ENCODE measurements at regions not wholly inside any gene's neighbourhood (a gene's known extent, or its start where the extent isn't known, plus 50 kb on each side); places are given as distances from the start of the nearest gene placed in this dataset.

GRCh38 chr2:8408560-8409460 is 273.0 kb upstream of the ID2 start:
- Histone ChIP-seq H4K8ac (ENCODE audit: low read depth, low read length) (no peak overlapping the region), H3K4me3 (ENCODE audit: low read depth, low read length) (no peak overlapping the region), H3K27ac (ENCODE audit: low read depth, low read length) (no peak overlapping the region), H2BK5ac (ENCODE audit: low read depth, low read length, poor library complexity) (no peak overlapping the region), H2AFZ (ENCODE audit: insufficient read depth, low read length, poor library complexity) (no peak overlapping the region), H3K4me2 (ENCODE audit: low read length) (no peak overlapping the region), H4K91ac (ENCODE audit: low read depth, low read length) (no peak overlapping the region), H3K27me3 (ENCODE audit: insufficient read depth, low read length) (no peaks in the 10 kb centered on the region), H3K36me3 (ENCODE audit: control insufficient read depth in 1 of 2, insufficient read depth in 2 of 2, low read length in 2 of 2) (no peaks in the 10 kb centered on the region), H2BK12ac (ENCODE audit: low read length) (no peak overlapping the region), H3K14ac (ENCODE audit: low read length) (no peak overlapping the region), H3K79me2 (ENCODE audit: control insufficient read depth, insufficient read depth, low read length, poor library complexity) (no peaks in the 10 kb centered on the region), H3K9me3 (ENCODE audit: insufficient read depth, low read depth, low read length) (no peaks in the 10 kb centered on the region), H3K9ac (ENCODE audit: low read length) (no peak overlapping the region), H3K79me1 (ENCODE audit: low read length) (peaks cover 5% of the 10 kb centered on the region), H3K23ac (ENCODE audit: low read length) (no peak overlapping the region), H2BK120ac (ENCODE audit: insufficient read depth, low read length, poor library complexity) (no peak overlapping the region), H2AK5ac (ENCODE audit: low read length) (no peak overlapping the region), H3K4me1 (ENCODE audit: control insufficient read depth in 1 of 2, insufficient read depth in 2 of 2, low read length in 2 of 2) (peaks cover 10% of the 10 kb centered on the region in 2 experiments), H4K12ac (ENCODE audit: low read depth, low read length) (no peak overlapping the region), H3K4ac (ENCODE audit: low read depth, low read length) (no peak overlapping the region), H3K18ac (ENCODE audit: low read length) (no peak overlapping the region)
- WGBS (ENCODE audit: extremely low coverage, insufficient coverage, insufficient read length), result no CpG with 5 or more reads among the region's 8 CpGs
- no peak for DNase-seq

- H3K36me3 ChIP-seq (ENCODE audit: control insufficient read depth in 1 of 2, insufficient read depth in 2 of 2, low read length in 2 of 2), result no peaks in the 10 kb centered on the region
- no peak overlapping the region for H3K27ac ChIP-seq (ENCODE audit: low read depth, low read length)
- no peak overlapping the region for H4K8ac ChIP-seq (ENCODE audit: low read depth, low read length)
- no peak overlapping the region for H2BK120ac ChIP-seq (ENCODE audit: insufficient read depth, low read length, poor library complexity)
- H3K27me3 ChIP-seq (ENCODE audit: insufficient read depth, low read length), result no peaks in the 10 kb centered on the region
- WGBS (ENCODE audit: extremely low coverage, insufficient coverage, insufficient read length), result no CpG with 5 or more reads among the region's 5 CpGs
- H4K91ac ChIP-seq (ENCODE audit: low read depth, low read length), result no peak overlapping the region
- no peak for DNase-seq
- H4K12ac ChIP-seq (ENCODE audit: low read depth, low read length), result no peak overlapping the region
- no peaks in the 10 kb centered on the region for H3K9me3 ChIP-seq (ENCODE audit: insufficient read depth, low read depth, low read length)
- H2AK5ac ChIP-seq (ENCODE audit: low read length), result no peak overlapping the region
- H3K4me2 ChIP-seq (ENCODE audit: low read length), result no peak overlapping the region
- H3K23ac ChIP-seq (ENCODE audit: low read length), result no peak overlapping the region
- H2BK5ac ChIP-seq (ENCODE audit: low read depth, low read length, poor library complexity), result no peak overlapping the region
- H3K18ac ChIP-seq (ENCODE audit: low read length), result no peak overlapping the region
- H3K4me3 ChIP-seq (ENCODE audit: low read depth, low read length), result no peak overlapping the region
- H3K79me2 ChIP-seq (ENCODE audit: control insufficient read depth, insufficient read depth, low read length, poor library complexity), result no peaks in the 10 kb centered on the region
- no peak overlapping the region for H3K4ac ChIP-seq (ENCODE audit: low read depth, low read length)
- H2AFZ ChIP-seq (ENCODE audit: insufficient read depth, low read length, poor library complexity), result no peak overlapping the region
- H3K79me1 ChIP-seq (ENCODE audit: low read length), result peaks cover 5% of the 10 kb centered on the region
- no peak overlapping the region for H3K9ac ChIP-seq (ENCODE audit: low read length)
- no peak overlapping the region for H2BK12ac ChIP-seq (ENCODE audit: low read length)
- no peak overlapping the region for H3K14ac ChIP-seq (ENCODE audit: low read length)
- H3K4me1 ChIP-seq (ENCODE audit: control insufficient read depth in 1 of 2, insufficient read depth in 2 of 2, low read length in 2 of 2), result peaks cover 7 to 10% of the 10 kb centered on the region in 2 experiments
These were observed 272.2 kb upstream of the ID2 start for GRCh38 chr2:8409461-8410260.

DNA sequence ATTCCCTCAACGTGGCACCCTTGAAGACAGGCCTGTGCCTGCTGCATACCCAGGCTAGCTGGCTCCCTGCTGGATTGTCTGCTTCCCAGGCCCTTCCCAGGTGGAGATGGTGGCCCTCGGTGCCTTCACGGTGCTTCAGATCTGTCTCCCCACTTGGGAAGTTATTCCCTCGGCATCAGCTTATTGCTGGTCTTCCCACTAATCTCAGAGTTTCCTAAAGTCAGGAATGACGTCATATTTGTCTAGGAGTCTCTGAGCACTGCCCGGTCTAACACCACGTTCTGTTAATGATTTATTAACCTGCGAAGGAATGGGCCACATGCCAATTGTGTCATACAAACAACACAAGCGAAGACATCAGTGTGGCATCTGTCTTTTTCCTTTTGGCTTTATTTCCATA is 269.8 kb upstream of the ID2 start:
- Histone ChIP-seq H3K36me3 (ENCODE audit: control insufficient read depth in 1 of 2, insufficient read depth in 2 of 2, low read length in 2 of 2) (no peaks in the 10 kb centered on the region), H3K14ac (ENCODE audit: low read length) (peak overlapping the region; percentile 68), H3K18ac (ENCODE audit: low read length) (peak overlapping the region; percentile 21), H2AFZ (ENCODE audit: insufficient read depth, low read length, poor library complexity) (peak overlapping the region; percentile 23), H2BK5ac (ENCODE audit: low read depth, low read length, poor library complexity) (peak overlapping the region; percentile 43), H3K4me2 (ENCODE audit: low read length) (no peak overlapping the region), H3K27me3 (ENCODE audit: insufficient read depth, low read length) (no peaks in the 10 kb centered on the region), H4K8ac (ENCODE audit: low read depth, low read length) (peak overlapping the region; percentile 34), H3K4ac (ENCODE audit: low read depth, low read length) (no peak overlapping the region), H3K27ac (ENCODE audit: low read depth, low read length) (peak overlapping the region; percentile 61), H3K79me1 (ENCODE audit: low read length) (peaks cover 5% of the 10 kb centered on the region), H2AK5ac (ENCODE audit: low read length) (peak overlapping the region; percentile 96), H3K4me1 (ENCODE audit: control insufficient read depth in 1 of 2, insufficient read depth in 2 of 2, low read length in 2 of 2) (peaks cover 7 to 10% of the 10 kb centered on the region in 2 experiments), H3K4me3 (ENCODE audit: low read depth, low read length) (no peak overlapping the region), H2BK12ac (ENCODE audit: low read length) (peak overlapping the region; percentile 93), H3K79me2 (ENCODE audit: control insufficient read depth, insufficient read depth, low read length, poor library complexity) (no peaks in the 10 kb centered on the region), H3K9me3 (ENCODE audit: insufficient read depth, low read depth, low read length) (peaks cover 2% of the 10 kb centered on the region), H3K23ac (ENCODE audit: low read length) (no peak overlapping the region), H4K91ac (ENCODE audit: low read depth, low read length) (peak overlapping the region; percentile 92), H3K9ac (ENCODE audit: low read length) (no peak overlapping the region), H4K12ac (ENCODE audit: low read depth, low read length) (no peak overlapping the region), H2BK120ac (ENCODE audit: insufficient read depth, low read length, poor library complexity) (peak overlapping the region; percentile 64)
- no peak for DNase-seq
- WGBS (ENCODE audit: extremely low coverage, insufficient coverage, insufficient read length), result no CpG with 5 or more reads among the region's 9 CpGs

- peaks cover 5% of the 10 kb centered on the region for H3K79me1 ChIP-seq (ENCODE audit: low read length)
- peaks cover 2% of the 10 kb centered on the region for H3K9me3 ChIP-seq (ENCODE audit: insufficient read depth, low read depth, low read length)
- WGBS (ENCODE audit: extremely low coverage, insufficient coverage, insufficient read length), result no CpG with 5 or more reads among the region's 4 CpGs
- H2AFZ ChIP-seq (ENCODE audit: insufficient read depth, low read length, poor library complexity), result no peak overlapping the region
- no peak overlapping the region for H3K4me3 ChIP-seq (ENCODE audit: low read depth, low read length)
- H3K27me3 ChIP-seq (ENCODE audit: insufficient read depth, low read length), result no peaks in the 10 kb centered on the region
- peaks cover 7 to 10% of the 10 kb centered on the region in 2 experiments for H3K4me1 ChIP-seq (ENCODE audit: control insufficient read depth in 1 of 2, insufficient read depth in 2 of 2, low read length in 2 of 2)
- no peak overlapping the region for H3K4me2 ChIP-seq (ENCODE audit: low read length)
- no peak overlapping the region for H2BK120ac ChIP-seq (ENCODE audit: insufficient read depth, low read length, poor library complexity)
- H4K91ac ChIP-seq (ENCODE audit: low read depth, low read length), result peak overlapping the region; percentile 21
- no peaks in the 10 kb centered on the region for H3K36me3 ChIP-seq (ENCODE audit: control insufficient read depth in 1 of 2, insufficient read depth in 2 of 2, low read length in 2 of 2)
- H3K23ac ChIP-seq (ENCODE audit: low read length), result no peak overlapping the region
- H2AK5ac ChIP-seq (ENCODE audit: low read length), result no peak overlapping the region
- H2BK5ac ChIP-seq (ENCODE audit: low read depth, low read length, poor library complexity), result no peak overlapping the region
- H4K8ac ChIP-seq (ENCODE audit: low read depth, low read length), result no peak overlapping the region
- H3K9ac ChIP-seq (ENCODE audit: low read length), result no peak overlapping the region
- no peak for DNase-seq
- H3K14ac ChIP-seq (ENCODE audit: low read length), result no peak overlapping the region
- no peak overlapping the region for H4K12ac ChIP-seq (ENCODE audit: low read depth, low read length)
- H3K27ac ChIP-seq (ENCODE audit: low read depth, low read length), result peak overlapping the region; percentile 61
- no peak overlapping the region for H3K4ac ChIP-seq (ENCODE audit: low read depth, low read length)
- H2BK12ac ChIP-seq (ENCODE audit: low read length), result peak overlapping the region; percentile 27
- no peaks in the 10 kb centered on the region for H3K79me2 ChIP-seq (ENCODE audit: control insufficient read depth, insufficient read depth, low read length, poor library complexity)
- H3K18ac ChIP-seq (ENCODE audit: low read length), result no peak overlapping the region
These were observed 269.3 kb upstream of the ID2 start for GRCh38 chr2:8412586-8412985.

Data from trophoblast cell (in vitro differentiated cells and primary cell).